Right cardiac atrium (tissue), 5 donors: ENCODE measurements at regions not wholly inside any gene's neighbourhood (a gene's known extent, or its start where the extent isn't known, plus 50 kb on each side); places are given as distances from the start of the nearest gene placed in this dataset.

Experiments
- ATAC-seq, 2 donors: fragments of 200-7000 bp; cut with Tn5 transposase; one replicate each; pipeline versions ENCODE4 v1.8.0 to v1.9.1; 2020; ENCODE audit warnings: moderate library complexity in 2 of 2, mild to moderate bottlenecking in 1 of 2
- DNase-seq, 3 donors: peaks; one replicate each; pipeline ENCODE4 v3.0.0-alpha.2; 2020
- H3K27ac ChIP-seq: one replicate; pipeline ENCODE4 v1.5.1; 2013; ENCODE audit warnings: mild to moderate bottlenecking, low read length, control low read depth, moderate library complexity
- H3K27me3 ChIP-seq: one replicate; pipeline ENCODE4 v1.6.1; 2013; ENCODE audit not compliant: control insufficient read depth, insufficient read depth
- H3K4me1 ChIP-seq: one replicate; pipeline ENCODE4 v1.6.1; 2013; ENCODE audit warnings: low read length; ENCODE audit not compliant: control insufficient read depth, insufficient read depth
- H3K4me3 ChIP-seq: one replicate; pipeline ENCODE4 v1.5.1; 2013; ENCODE audit warnings: low read length, control low read depth
- H3K9me3 ChIP-seq: one replicate; pipeline ENCODE4 v1.6.1; 2013; ENCODE audit warnings: low read length; ENCODE audit not compliant: control insufficient read depth
- WGBS: extraction: QIAGEN DNeasy Blood & Tissue Kit; methylation state at CpG from one replicate; pipeline ENCODE4 v1.1.7; 2013; 5-methylcytosine and 5-hydroxymethylcytosine counted together
- intact Hi-C, 4 donors: fragments of 100-400 bp; cut with DNase I; formaldehyde crosslinking; loops; one replicate each; pipeline versions ENCODE4 v1.11.0 to v1.14.0; 2022 to 2023
- donor health status: healthy with polysubstance abuse.
- donor health status: DM: no; HTN: yes; CAD: no.
- donor health status: DM: no; HTN: no; CAD: no.
- donor health status: DM: no; HTN: yes; CAD: no; lungs with severe emphysema.
- donor health status: DM: yes; HTN: yes; CAD: no.

DNA sequence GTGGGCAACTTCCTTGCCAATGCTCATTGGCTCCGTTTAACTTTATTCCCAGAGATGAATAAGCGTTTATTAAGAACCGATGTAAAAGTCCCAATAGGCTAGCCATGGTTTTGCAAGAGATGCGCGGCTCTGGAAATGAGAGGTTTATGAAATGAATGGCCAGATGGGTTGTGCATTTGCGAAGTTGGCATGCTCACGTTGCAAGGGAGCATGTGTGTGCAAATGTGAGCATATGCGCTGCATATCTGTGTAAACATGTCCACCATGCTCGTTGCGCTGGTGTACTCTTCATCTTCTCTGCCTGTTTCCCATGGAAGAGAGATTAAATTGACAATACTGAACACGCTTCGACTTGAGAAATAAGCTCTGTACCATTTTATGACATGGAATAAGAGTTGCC is 848.6 kb upstream of the RBFOX1 start:
- Histone ChIP-seq H3K27me3 (no peaks in the 10 kb centered on the region), H3K9me3 (no peaks in the 10 kb centered on the region), H3K27ac (no peak overlapping the region), H3K4me1 (no peaks in the 10 kb centered on the region), H3K4me3 (no peak overlapping the region)
- intact Hi-C loops, result no loop called here
- 40% methylated on average over 12 of the region's 12 CpGs for WGBS
- DNase-seq, result no peak
- ATAC-seq, result no peak

DNA sequence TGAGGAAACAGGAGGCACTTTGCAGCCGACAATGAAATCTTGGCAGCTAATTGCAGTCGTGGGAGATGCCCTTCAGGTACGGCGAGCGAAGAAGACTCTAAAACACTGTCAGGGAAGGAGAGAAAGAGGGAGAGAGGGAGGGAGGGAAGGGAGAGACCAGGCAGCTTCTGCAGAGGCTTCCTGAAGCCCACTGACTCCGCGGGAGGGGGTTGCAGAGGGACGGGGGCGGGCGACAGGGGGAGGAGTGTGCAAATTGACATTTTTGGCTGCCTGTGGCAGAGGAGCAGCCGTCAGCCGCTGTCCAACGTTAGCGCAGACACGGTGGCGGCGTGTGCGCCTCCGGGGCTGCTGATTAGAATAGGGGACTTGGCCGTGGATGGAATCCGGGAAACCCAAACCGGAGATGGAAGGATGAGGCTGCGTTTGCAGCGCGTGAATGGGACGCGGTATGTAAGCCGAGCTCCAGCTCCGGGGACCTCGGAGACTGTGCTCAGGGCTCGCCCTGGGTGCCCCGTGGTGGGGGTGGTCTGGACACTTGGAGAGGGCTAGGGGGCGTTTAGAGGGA is 849.1 kb upstream of the RBFOX1 start:
- Histone ChIP-seq H3K4me3 (no peak overlapping the region), H3K27me3 (no peaks in the 10 kb centered on the region), H3K9me3 (no peaks in the 10 kb centered on the region), H3K27ac (no peak overlapping the region), H3K4me1 (no peaks in the 10 kb centered on the region)
- intact Hi-C loops, result no loop called here
- ATAC-seq, result no peak
- 1% methylated on average over 33 of the region's 33 CpGs for WGBS
- no peak for DNase-seq

GRCh38 chr16:6482696-6483468 is 849.8 kb upstream of the RBFOX1 start:
- no peaks in the 10 kb centered on the region for H3K4me1 ChIP-seq
- H3K27me3 ChIP-seq, result no peaks in the 10 kb centered on the region
- intact Hi-C loops, result no loop called here
- H3K9me3 ChIP-seq, result no peaks in the 10 kb centered on the region
- WGBS, result 8% methylated on average over 65 of the region's 65 CpGs
- H3K27ac ChIP-seq, result no peak overlapping the region
- DNase-seq (no peak), ATAC-seq (no peak)
- no peak overlapping the region for H3K4me3 ChIP-seq

DNA sequence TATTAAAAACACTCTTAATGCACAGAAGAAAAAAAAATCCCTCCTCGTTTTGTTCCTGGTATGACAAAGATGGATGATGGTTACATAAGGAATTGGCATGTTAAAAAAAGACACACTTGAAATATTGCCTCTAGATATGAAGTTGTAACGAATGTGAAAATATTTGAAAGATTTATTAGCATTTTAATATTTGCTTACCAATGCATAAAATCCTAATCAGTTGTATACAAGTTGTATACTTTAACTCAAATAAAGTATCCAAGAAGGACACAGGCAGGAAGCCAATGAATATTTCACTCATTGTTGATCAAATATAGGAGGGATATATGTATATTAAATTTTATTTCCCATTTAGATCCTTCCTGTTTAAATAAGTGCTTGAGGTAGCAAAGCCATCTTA is 850.8 kb upstream of the RBFOX1 start:
- H3K9me3 ChIP-seq, result no peaks in the 10 kb centered on the region
- no peaks in the 10 kb centered on the region for H3K4me1 ChIP-seq
- ATAC-seq, result no peak
- H3K27me3 ChIP-seq, result no peaks in the 10 kb centered on the region
- WGBS, result 37% methylated on average over 2 of the region's 2 CpGs
- intact Hi-C loops, result no loop called here
- DNase-seq, result no peak
- no peak overlapping the region for H3K4me3 ChIP-seq
- H3K27ac ChIP-seq, result no peak overlapping the region

GRCh38 chr16:6453742-6454141 is 878.9 kb upstream of the RBFOX1 start:
- ATAC-seq (no peak), DNase-seq (no peak)
- Histone ChIP-seq H3K27me3 (no peaks in the 10 kb centered on the region), H3K9me3 (no peaks in the 10 kb centered on the region), H3K4me1 (no peaks in the 10 kb centered on the region), H3K27ac (no peak overlapping the region), H3K4me3 (no peak overlapping the region)
- 75% methylated on average over 5 of the region's 5 CpGs for WGBS
- intact Hi-C loops, result no loop called here

DNA sequence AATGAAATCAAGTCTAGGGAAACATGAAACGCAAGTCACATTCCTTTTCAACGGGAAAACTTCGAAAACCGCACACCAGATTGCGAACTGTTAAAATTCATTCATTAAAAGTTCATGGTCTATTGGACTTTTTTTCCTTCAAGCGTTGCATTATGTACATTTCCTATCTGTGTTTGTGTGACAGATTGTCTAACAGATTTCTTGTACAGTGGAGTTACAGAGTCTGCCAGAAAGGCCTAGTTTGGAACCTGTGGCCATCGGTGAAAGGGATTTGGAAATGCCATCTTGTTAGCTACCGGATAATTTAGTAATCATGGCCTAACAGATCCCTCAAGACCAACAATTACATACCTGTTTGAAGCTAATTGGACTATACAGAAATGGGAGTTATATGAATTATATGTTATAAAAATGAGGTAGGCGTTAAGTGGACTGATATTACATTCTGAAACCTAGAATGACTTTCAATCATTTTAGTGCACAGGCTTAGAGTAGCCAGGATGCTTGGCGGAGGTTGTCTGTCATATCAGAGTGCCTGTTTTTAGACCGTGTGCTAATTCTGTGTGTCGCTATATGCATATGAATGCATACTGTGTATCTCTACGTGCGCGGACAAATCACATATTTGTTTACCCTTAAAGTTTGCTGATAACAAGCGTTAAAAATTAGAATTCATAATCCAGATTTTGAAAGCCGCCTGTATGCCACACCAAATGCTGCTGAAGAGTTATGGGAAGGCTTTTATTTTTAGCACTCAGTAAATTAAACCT is 885.4 kb upstream of the RBFOX1 start:
- ATAC-seq (no peak), DNase-seq (no peak)
- Histone ChIP-seq H3K4me1 (no peaks in the 10 kb centered on the region), H3K27ac (no peak overlapping the region), H3K9me3 (no peaks in the 10 kb centered on the region), H3K27me3 (no peaks in the 10 kb centered on the region), H3K4me3 (no peak overlapping the region)
- intact Hi-C loops, result no loop called here
- 88% methylated on average over 17 of the region's 17 CpGs for WGBS

DNA sequence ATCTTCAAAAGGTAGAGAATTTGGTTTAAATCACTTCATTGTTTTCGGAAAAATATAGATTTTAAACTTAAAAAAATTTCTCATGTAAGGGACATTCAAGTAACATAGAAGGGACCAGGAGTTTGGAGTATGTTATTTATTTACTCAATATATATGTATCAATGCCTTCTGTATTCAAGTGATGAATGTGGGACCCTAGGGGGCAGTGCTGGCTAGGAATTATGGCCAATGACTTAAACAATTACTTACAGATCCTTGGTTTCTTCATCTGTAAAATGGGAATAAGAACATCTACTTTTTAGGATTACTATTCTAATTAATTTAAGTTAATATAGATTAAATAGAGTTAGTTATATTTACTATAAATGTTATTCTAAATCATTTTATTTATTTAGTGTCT is 886.3 kb upstream of the RBFOX1 start:
- no peak for DNase-seq
- no peak for ATAC-seq
- intact Hi-C loops, result no loop called here
- Histone ChIP-seq H3K4me1 (no peaks in the 10 kb centered on the region), H3K27ac (no peak overlapping the region), H3K9me3 (no peaks in the 10 kb centered on the region), H3K4me3 (no peak overlapping the region), H3K27me3 (no peaks in the 10 kb centered on the region)
- 89% methylated on average over 1 of the region's 1 CpG for WGBS

DNA sequence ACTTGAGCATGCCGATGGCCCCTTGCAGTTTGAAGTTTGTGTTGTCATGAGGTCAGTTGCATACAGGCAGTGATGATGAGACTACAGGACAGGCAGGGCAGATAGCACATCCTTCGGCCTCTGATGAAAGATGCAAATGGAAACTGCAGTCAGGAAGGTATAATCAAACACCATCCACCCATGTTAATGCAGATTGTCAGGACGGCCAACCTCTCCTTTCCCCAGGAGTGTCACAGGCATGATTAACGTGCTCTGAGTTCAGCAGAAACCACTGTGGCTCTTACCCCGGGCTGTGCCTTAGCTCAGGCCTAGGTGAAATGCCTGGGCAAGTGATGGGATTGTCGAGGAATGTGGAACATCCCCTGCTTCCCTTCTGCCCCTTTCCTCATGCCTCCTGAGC is 893.5 kb upstream of the RBFOX1 start:
- DNase-seq, result no peak
- ATAC-seq, result no peak
- Histone ChIP-seq H3K9me3 (no peaks in the 10 kb centered on the region), H3K4me3 (no peak overlapping the region), H3K27me3 (no peaks in the 10 kb centered on the region), H3K27ac (no peak overlapping the region), H3K4me1 (no peaks in the 10 kb centered on the region)
- intact Hi-C loops, result no loop called here
- WGBS, result 48% methylated on average over 6 of the region's 6 CpGs

DNA sequence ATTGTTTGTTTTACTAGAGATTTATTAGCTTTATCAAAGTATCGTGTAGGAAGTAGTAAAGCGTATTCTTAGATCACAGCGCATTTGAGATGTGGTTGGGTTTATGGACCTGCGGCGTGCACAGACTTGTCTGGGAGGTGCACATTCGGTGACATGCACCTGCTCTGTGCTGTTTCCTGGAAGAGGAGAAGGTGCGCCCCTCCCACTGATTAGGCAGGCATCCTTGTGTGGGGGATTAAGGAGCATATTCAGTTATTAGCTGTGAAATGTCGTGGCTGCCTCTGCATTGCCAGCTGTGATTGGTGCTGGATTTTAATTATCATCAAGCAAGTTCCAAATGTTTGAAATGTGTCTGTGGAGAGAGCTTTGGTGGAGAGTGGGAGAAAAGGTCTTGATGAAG is 903.8 kb upstream of the RBFOX1 start:
- DNase-seq, result no peak
- Histone ChIP-seq H3K27me3 (no peaks in the 10 kb centered on the region), H3K27ac (no peak overlapping the region), H3K4me1 (no peaks in the 10 kb centered on the region), H3K9me3 (no peaks in the 10 kb centered on the region), H3K4me3 (no peak overlapping the region)
- intact Hi-C loops, result no loop called here
- 81% methylated on average over 8 of the region's 8 CpGs for WGBS
- no peak for ATAC-seq

DNA sequence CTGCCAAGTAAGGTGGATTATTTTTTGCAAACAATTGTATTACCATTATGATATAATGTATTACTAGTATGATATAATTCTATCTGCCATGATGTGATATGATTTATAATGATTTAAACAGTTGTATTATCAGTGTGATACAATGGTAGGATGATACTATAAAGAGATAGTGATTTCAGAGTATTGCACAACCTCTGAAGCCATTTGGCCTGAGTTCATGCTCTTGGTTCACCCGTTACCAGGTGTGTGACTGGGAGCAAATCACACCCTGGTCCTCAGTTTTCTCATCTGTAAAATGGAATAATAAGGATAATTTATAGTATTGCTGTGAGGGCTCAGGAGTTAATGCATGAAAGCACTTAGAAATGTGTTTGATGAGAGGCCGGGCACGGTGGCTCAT is 905.0 kb upstream of the RBFOX1 start:
- DNase-seq (no peak), ATAC-seq (no peak)
- no peaks in the 10 kb centered on the region for H3K4me1 ChIP-seq
- H3K9me3 ChIP-seq, result no peaks in the 10 kb centered on the region
- 81% methylated on average over 3 of the region's 3 CpGs for whole genome bisulfite sequencing
- intact Hi-C loops, result no loop called here
- H3K27me3 ChIP-seq, result no peaks in the 10 kb centered on the region
- no peak overlapping the region for H3K27ac ChIP-seq
- H3K4me3 ChIP-seq, result no peak overlapping the region

DNA sequence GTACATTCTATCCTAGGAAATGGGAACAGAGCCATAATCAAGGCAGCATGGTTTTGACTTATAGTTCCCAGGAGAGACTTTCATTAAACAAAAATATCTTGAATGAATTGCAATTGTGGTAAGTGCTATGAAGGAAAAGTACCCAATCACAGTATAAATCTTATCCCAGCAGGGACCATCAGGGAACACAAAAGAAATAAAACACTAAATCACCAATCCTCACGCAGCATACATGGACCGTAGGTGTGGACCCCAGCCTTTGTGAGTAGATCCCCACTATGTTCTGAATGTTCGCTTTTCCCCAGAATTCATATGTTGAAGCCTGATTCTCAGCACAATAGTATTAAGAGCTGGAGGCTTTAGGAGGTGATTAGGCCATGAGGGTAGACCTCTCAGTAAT is 925.0 kb upstream of the RBFOX1 start:
- no peak for DNase-seq
- no peak for ATAC-seq
- WGBS, result 89% methylated on average over 3 of the region's 3 CpGs
- no peaks in the 10 kb centered on the region for H3K4me1 ChIP-seq
- no peaks in the 10 kb centered on the region for H3K9me3 ChIP-seq
- intact Hi-C loops, result no loop called here
- H3K4me3 ChIP-seq, result no peak overlapping the region
- no peak overlapping the region for H3K27ac ChIP-seq
- H3K27me3 ChIP-seq, result no peaks in the 10 kb centered on the region
